ENCODE measurements at regions not wholly inside any gene's neighbourhood (a gene's known extent, or its start where the extent isn't known, plus 50 kb on each side); places are given as distances from the start of the nearest gene placed in this dataset.

DNA sequence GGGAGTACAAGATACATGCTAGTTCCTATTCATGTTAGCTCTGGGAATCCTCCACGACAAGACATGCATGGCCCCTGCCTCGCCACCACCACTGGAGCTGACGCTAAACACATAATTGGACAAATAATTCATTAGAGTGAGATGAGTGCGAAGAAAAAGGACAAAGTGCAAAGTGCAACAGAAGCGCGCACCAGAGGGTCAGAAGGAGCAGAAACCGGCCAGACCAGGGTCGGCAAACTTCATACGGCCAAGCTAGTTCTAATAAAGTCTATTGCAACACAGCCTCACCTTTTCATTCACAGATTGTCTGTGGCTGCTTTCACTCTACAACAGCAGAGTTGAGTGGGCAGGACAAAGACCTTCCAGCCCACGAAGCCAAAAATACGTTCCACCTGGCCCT, 266.1 kb upstream of the KLHL29 start:
- TF ChIP-seq, protein P1, sequence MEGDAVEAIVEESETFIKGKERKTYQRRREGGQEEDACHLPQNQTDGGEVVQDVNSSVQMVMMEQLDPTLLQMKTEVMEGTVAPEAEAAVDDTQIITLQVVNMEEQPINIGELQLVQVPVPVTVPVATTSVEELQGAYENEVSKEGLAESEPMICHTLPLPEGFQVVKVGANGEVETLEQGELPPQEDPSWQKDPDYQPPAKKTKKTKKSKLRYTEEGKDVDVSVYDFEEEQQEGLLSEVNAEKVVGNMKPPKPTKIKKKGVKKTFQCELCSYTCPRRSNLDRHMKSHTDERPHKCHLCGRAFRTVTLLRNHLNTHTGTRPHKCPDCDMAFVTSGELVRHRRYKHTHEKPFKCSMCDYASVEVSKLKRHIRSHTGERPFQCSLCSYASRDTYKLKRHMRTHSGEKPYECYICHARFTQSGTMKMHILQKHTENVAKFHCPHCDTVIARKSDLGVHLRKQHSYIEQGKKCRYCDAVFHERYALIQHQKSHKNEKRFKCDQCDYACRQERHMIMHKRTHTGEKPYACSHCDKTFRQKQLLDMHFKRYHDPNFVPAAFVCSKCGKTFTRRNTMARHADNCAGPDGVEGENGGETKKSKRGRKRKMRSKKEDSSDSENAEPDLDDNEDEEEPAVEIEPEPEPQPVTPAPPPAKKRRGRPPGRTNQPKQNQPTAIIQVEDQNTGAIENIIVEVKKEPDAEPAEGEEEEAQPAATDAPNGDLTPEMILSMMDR (conservative IDR thresholded peaks at IDR 0.05; ENCODE audit: low read length) = no peak
- no peak overlapping the region for H3K4me3 ChIP-seq (ENCODE audit: low read length)
- no peak for DNase-seq (ENCODE audit: low read depth)

DNA sequence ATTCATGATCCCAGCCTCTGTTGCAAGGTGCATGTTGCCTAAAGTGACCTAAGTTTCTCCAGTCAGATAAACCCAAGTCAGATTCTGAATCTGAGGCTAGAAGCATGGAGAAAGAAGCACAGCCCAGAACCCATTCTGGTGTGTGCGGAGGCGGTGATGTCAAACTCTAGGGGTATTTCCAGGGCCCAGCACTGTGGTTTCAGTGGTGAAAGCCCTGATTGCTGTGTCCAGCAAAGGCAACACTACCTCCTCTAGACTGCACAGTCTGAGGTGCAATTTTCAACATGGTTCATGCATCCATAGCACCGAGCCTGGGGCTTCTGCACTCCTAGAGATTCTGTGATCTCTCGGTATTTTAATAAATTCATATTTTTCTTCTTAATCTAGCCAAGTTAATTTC, 264.8 kb upstream of the KLHL29 start:
- no peak overlapping the region for H3K4me3 ChIP-seq (ENCODE audit: low read length)
- TF ChIP-seq, protein P1 (conservative IDR thresholded peaks at IDR 0.05; ENCODE audit: low read length) = no peak

DNA sequence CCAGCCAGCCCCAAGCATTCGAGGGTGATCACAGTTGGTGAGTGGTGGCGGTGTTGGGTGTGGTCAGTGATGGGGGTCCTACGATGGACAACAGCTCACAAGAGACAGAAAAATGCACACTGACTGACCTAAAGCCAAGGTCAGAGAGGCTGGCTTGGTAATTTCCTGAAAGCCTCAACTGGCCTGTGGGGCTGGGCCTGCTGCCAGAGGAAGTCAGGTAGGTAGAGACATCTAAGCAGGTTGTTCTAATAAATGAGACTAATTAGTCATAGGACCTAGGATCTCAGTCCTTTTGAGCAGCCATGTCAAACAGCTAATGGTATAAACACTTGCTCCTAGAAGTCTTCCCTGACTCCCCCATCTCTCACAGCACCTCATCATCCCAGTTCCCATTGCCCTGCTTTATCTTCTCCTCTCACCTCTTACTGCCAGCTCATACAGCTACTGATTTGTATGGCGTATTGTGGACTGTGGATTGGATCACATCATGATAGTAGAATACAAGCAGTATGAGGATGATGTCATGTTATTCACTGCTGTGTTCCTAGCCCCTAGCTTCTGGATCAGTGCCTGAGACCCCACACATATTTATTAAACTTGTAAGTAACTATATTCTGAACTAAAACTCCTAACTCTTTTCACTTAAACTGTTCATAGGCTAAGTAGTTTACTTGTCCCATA, 262.9 kb upstream of the KLHL29 start:
- no peak for DNase-seq (ENCODE audit: low read depth)
- TF ChIP-seq, protein P1 (conservative IDR thresholded peaks at IDR 0.05; ENCODE audit: low read length) = no peak
- no peak overlapping the region for H3K4me3 ChIP-seq (ENCODE audit: low read length)

More for the DNA sequence above, 264.8 kb upstream of the KLHL29 start:
- DNase-seq (ENCODE audit: low read depth) = no peak

DNA sequence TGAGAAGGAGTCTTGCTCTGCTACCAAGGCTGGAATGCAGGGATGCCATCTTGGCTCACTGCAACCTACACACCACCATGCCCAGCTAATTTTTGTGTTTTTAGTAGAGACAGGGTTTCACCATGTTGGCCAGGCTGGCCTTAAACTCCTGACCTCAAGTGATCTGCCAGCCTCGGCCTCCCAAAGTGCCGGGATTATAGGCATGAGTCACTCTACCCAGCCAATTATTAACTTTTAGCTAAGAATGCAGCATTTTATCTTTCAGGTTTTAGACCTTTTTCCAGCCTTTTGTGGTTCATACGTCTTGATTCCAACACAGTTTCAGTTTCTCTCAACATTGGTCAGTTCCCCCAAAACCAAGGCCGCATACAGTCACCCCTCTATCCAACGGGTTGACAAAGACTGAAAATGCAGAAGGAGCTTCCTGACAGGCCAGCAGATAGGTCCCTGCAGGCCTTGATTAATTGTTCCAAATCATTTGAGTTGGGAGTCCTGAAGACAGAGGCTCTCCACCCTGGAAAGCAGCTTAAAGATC, 262.2 kb upstream of the KLHL29 start:
- TF ChIP-seq, protein P1 (conservative IDR thresholded peaks at IDR 0.05; ENCODE audit: low read length) = no peak
- no peak for DNase-seq (ENCODE audit: low read depth)
- no peak overlapping the region for H3K4me3 ChIP-seq (ENCODE audit: low read length)

DNA sequence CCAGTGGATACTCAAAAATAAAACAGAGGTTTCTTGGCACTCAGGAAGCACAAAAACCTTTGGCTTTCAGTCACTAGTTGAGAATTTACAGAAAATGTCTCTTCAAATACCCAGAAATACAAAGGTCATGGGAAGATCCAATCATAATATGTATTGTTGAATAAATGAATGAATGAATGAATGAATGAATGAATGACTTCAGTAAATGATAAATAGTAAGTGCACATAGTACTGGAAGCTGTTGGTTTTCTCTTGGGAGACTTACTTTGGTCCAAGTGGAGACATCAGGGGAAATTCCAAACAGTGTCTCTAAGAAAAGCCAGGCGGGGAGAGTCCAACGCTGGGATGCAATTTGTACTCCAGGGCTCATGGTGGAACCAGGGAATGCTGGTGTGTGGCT, 261.3 kb upstream of the KLHL29 start:
- TF ChIP-seq, protein P1 (conservative IDR thresholded peaks at IDR 0.05; ENCODE audit: low read length) = no peak
- DNase-seq (ENCODE audit: low read depth) = no peak

DNA sequence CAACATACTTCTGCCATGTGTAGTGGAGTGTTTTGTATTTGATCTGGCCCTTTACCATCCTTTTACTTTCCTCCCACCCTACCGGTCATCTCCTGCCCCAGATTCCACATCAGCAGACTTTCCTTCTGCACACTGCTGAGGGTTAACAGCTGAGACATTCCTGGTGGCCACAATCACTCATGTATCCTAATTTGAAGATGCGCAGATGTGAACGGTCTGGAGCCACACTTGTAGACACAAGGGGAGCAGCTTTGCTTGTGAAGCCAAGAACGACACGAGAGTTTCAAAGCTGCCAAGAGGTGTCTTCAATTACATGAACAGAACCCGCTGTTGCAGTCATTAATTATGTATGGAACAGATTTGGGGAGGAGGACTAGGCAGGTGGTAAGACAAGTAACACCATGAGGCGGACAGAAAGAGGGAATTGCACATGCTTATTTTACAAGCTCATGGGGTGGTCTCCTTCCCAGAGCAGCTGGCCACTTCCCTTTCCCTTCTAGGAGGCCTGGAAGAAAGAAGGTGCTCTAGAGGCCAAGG, 260.7 kb upstream of the KLHL29 start:
- H3K4me3 ChIP-seq (ENCODE audit: low read length) = no peak overlapping the region
- DNase-seq (ENCODE audit: low read depth) = no peak
- TF ChIP-seq, protein P1 (conservative IDR thresholded peaks at IDR 0.05; ENCODE audit: low read length) = no peak

More for the DNA sequence above, 261.3 kb upstream of the KLHL29 start:
- H3K4me3 ChIP-seq (ENCODE audit: low read length) = no peak overlapping the region

DNA sequence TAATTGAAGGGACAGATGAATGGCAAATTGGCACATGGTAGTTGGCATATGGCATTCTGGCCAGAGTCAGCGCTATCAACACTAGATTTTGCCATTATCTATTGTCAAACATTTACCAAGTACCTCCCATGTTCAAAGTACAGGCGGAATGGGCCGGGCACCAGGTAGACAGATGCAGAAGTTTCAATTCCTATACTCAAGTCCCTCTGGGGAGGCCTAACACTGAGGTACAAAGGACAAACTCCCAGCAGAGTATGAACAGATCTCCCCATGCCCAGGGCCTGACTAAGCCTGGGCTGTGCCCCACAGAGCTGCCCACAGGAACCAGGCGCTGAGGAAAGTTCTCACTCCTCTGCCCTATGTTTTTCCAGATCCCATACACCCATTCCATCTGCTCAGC, 257.5 kb upstream of the KLHL29 start:
- H3K4me3 ChIP-seq (ENCODE audit: low read length) = no peak overlapping the region
- no peak for DNase-seq (ENCODE audit: low read depth)
- TF ChIP-seq, protein P1 (conservative IDR thresholded peaks at IDR 0.05; ENCODE audit: low read length) = no peak

All from AG10803 (cell line).